GM21717 (cell line): ENCODE measurements at regions not wholly inside any gene's neighbourhood (a gene's known extent, or its start where the extent isn't known, plus 50 kb on each side); places are given as distances from the start of the nearest gene placed in this dataset.

Source experiments
- ATAC-seq: cut with Tn5 transposase; IDR thresholded peaks from one replicate; pipeline ENCODE4 v1.9.1; 2021; ENCODE audit warnings: mild to moderate bottlenecking, moderate library complexity; ENCODE audit not compliant: unreplicated experiment

DNA sequence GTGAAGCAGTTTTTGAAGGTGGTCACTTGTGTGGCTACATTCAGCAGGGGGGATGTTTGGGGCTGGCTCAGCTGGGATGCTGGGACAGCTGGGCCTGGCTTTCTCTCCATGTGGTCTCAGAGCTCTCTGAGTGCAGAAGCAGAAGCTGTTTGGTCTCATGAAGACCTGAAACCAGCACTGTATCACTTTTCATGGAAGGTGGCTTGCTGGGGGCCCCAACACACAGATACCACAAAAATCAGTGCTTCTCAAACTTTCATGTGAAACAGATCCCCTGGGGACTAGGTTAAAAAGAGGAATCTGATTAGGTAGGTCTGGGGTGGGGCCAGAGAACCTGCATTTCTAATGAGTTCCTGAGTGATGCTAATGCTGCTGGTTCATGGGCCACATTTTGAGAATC lies 347.3 kb downstream of the DHX35 start:
- no peak for ATAC-seq

DNA sequence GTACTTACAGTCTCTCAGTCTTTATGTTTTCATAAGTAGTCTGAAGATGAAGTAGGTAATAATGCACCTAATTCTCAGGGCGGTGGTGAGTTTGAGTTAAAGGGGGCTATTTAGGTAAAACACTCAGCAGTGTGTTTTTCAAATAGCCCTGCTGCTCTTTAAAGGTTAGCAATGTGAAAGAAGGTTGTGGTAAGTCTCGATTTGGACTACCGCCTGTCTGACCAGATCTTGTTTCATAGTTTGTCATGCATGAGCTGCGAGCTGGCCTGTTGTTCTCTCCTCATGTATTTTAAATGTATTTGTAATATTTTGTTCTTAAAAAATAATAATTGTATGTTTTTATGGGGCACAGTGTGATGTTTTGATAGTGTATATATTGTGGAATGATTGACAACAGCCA lies 340.2 kb downstream of the DHX35 start:
- ATAC-seq, result no peak

DNA sequence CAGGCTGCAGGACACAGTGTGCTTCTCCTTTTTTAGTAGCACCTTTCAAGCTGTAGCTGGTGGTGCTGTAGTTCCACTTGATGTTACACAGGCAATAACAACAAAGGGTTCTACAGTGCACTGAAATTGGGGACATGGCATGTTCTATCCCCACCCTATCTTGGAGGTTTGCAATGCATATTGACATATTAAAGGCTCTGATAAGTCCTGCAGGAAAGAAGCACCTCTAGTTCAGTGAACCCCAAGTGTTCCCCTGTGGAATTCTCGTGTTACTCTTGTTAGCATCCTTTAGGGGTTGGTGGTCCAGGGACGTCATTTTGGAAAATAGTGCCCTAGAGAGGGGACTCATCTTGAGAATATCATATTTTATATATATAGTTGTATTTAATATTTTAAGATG lies 337.6 kb downstream of the DHX35 start:
- ATAC-seq, result no peak

DNA sequence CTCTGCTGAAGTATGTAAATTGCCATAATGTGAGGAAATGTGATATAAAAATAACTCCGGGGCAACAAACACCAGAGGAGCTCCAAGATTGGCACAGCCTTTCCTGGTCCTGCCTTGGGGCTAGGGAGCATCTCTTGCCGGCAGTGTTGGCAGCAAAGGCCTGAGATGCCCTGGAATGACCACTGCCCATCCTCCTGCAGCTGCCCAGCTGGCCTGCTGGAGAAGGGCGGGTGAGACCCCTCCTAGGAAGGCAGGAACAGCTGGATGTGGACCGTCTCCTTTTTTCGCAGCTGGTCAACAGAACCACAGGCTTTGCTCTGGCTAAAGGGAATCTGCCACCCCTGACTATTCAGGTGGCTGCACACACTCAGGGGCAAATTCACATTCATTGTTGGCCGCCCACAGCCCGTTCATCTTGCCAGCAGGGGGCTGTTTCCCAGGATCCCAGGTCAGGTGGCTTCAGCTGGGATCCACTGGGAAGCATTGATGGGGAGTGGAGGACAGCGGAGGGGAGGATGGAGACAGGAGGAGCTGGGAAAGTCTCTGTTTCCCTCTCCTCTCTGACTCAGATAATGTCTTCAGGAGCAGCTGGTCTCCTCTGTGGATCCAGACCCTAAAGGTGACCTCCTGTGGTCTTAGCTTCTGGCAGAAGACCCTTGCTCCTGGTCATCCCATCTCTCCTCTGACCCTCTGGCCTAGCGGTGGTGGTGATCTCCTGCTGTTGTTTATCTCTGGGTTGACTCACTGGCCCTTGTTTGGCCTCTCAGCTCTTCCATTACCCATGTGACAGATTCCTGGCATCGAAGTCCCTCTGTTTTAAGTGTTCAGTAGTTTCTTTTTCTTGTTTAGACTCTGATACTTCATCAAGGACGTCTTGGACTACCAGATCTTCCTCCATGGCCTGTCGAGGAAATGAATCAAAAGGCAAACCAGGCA lies 336.7 kb downstream of the DHX35 start:
- ATAC-seq, result no peak

DNA sequence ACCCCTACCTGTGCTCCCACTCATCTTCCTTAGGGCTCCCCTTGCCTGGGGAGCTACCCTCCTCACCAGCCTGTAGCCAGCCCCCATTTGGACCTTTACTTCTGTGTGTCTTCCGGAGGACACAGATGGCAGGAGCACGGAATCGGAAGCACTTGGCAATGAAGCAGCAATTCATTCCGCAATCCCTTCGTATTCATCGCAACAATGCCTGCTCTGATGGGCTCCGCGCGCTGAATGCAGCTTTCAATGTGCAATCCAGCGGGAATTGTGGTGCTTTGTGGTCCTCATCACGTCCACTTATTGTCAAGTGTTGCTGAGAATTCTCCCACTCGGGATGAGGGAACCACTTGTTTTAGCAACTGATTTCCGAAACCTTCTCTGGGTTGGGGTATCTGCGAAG lies 336.0 kb downstream of the DHX35 start:
- no peak for ATAC-seq

DNA sequence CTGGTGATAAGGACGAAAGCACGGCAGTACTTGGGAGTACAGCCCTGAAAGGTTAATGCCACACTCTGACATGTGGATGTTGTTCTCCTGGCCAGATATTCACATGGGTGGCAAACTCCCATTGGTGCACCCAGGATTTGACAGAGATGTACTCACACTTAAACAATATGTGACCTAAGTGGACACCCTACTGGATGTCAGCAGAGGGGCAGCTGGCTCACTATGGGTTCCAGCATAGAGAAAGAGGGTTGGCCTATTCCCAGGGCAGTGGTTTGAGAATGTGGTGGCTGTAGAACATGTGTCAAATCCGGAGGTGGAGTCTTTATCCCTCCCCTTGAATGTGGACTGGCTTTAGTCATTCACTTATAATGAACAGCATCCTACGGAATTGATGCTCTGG lies 333.2 kb downstream of the DHX35 start:
- ATAC-seq, result no peak

DNA sequence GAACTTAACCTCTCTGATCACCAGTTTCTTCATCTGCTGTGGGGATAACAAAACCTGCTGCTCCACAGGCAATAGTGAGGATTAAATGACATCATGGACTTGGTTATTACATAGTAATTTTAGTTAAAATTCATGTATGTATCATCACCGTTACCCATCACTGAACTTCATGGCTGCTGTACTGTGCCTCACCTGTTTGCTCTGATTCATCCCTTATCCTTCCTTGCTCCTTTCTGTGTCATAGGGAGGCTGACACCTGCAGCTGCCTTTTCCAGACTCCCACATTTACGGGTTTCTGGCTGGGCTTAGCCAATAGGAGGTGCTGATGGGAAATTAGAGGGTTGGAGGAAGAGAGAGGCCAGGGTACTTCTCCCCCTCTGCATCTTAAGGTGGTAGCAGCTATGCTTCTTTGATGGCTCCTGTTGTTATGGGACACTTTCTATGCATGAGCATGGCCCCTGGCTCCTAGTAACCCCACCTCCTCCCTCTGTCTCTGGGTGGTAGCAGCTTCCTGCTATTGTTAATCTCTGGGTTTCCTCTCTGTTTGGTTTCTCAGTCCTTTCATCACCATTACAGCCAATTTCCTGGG lies 332.1 kb downstream of the DHX35 start:
- ATAC-seq, result no peak

DNA sequence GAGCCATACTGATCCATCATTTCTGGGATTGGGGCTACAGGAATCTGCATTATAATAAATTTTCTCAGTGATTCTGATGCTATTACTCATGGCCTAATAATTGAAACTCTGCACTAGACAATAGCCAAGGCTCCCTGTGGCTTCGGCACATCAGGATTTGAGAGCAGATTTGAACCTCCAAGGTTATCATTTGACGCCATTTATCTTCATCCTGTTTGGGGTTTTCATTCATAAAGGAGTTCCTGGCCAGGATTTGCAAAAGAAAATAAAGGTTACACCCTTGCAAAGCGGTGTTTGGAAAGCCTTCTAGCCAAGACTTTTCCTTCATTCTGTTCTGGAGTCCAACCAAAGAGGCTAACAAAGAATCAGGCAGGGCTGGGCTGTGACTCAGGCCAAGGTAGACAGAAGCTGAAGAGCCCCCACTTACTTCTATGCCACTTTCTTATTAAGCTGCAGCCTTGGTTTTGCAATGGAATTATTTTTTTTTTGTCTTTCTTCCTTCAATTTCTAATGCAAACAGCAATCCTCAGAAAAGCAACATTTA lies 330.1 kb downstream of the DHX35 start:
- no peak for ATAC-seq

DNA sequence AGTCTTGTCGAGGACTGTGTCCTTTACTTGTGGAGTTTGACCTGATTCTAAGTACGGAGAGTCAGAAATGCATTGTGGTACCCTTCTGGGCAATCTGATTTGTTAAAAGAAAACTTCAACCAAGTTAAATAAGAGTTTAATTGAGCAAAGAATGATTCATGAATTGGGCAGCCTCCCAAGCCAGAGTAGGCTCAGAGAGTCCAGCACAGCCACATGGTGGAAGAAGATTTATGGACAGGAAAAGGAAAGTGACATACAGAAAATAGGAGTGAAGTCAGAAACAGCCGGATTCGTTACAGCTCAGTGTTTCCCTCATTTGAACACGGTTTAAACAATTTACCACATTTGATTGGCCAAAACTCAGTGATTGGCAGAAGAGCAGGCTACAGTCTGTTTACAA lies 329.2 kb downstream of the DHX35 start:
- no peak for ATAC-seq

DNA sequence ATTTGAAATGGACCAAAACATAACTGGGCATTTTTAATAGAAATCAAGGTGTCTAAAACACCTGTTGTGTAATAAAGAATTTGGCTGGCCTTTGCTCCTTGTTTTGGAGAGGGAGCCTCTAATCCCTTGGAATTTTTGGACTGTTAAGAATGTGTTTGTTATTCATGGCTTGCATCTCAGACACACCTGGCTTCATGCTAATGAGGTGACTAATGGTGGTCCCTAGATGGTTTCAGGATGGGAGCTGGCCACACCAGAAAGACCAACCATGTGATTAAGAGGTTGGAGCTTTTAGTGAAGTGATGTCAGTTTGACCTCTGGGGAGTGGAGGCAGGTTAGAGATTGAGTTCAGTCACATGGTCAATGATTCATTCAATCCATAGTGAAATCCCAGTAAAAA lies 328.4 kb downstream of the DHX35 start:
- ATAC-seq, result no peak

DNA sequence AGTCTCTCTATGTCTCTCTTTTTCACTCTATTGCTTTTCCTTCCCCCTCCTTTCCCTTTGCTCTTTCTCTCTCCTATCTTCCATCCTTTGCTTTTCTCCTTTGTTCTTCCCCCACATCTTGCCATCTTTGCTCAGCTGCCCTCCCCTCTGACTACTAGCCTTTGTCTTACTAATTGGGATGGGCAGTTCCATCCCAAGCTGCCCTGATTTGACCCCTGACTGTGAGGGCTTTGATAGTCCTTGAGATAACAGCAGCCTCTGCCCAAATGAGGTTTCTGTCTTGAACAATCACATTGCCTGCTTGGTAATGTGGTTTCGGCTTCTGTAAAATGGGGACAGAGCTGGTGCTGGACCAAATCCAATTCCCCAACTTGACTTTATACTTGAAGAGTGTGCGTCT lies 327.7 kb downstream of the DHX35 start:
- no peak for ATAC-seq

DNA sequence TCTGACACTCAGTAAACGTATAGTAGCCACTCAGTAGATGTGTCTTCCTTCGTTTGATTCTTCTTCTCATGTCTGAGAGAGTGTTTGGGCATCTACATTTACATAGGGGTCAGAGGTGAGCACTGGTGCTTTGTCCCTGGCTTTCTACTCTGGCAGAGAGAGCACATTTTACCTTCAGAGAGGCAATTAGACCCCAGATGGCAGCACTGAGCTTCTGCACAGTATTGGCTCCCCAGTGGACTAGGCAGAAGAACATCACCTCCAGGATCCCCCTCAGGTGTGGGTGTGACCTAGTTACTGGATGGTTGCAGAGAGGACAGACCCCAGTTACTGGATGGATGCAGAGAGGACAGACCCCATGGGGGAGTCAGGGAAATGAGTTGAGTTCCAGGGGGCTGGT lies 327.2 kb downstream of the DHX35 start:
- ATAC-seq, result no peak

DNA sequence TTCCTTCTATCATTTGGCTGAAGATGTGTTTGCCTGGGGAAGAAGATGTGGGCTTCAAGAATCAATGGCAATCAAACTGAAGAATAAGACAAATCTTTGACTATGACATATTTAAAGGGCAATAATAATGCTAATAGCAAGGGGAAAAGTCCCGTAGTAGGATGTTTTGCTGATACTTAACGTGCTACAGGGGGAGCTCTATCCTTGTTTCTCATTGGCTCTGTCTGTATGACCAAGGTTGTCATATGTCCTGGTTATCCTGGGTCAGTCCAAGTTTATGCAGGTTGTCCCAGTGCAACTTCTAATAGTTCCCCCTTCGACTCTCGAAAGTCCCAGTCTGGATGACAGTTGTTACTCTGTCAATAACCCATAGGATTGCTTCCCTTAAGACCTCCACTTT lies 321.3 kb downstream of the DHX35 start:
- no peak for ATAC-seq

DNA sequence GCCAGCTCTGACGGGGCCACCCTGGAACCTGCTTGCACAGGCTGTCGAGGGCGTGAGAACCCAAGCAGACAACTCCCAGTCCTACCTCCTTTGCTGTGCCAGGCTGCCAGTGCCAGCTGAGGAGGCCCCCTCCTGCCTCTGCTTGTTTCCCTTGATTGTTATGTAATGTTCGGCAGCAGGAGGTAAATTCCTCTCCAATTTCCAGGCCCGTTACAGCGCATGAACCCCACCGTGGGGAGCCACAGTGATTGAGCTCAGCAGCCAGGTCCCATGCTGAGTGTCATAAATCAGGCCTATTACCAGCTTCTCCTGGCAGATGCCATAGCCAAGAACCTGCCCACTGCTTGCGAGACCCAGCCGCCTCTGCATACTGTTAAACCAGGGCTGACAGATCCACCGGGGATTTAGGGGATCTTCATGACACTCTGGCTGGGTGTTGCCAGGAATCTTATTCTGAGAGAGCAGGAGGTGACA lies 320.5 kb downstream of the DHX35 start:
- no peak for ATAC-seq

DNA sequence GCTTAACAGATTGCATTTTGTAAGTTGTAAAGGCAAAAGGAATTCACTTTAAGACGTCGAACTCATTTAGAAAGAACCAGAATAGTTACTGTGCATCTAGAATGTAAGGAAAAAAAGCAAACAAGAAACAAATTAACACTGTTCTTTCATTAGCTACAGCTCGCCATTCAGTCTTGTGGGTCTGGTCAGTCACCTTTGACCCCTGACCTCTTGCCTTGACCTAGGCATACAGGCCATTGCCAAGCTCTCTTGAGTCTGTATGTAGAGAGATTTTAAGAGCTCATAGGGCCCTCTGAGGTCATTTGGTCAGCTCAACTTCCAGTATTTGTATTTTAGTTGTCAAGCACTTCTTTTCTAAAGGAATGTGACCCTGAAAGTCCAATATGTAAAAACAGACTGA lies 318.7 kb downstream of the DHX35 start:
- no peak for ATAC-seq

DNA sequence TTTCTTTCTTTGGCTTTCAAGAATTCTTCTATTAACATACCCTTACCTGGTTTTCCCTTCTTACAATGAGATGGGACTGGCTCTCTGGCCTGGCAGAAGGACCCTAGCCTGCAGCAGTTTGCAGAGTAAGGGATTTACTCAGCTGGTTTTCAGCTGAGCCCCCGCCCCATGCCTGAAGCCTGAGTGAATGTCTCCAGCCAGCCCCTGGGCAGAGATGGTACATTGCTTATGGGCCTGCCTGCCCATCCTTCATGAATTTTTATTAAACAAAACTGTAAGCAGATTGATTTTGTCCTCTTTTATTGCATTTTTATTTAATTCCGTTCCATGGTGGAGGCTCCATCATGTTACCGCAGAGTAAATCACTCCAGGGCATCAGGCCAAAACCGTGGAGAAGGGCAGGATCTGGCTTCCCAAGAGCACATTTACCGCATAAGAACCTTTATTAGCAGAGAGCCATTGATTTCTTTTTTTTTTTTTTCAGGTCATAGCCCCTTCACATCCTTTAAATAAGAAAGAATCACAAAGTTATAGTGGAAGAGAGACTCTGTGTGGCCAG lies 316.2 kb downstream of the DHX35 start:
- no peak for ATAC-seq

DNA sequence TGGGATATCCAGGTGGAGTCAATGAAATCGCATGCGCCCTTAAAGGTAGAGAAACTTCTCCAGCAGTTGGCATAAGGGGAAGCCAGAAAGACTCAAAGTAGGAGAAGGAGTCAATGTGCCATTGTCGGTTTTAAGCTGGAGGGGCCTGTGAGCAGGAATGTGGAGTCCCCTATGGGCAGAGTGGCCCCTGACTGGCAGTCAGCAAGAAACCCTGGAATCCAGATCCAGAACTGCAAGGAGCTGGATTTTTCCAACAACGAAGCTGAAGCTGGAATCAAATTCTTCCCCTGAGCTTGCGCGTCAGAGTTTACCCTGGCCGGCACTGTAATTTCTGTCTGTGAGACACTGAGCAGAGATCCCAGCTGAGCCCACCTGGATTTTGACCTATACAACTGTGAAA lies 315.0 kb downstream of the DHX35 start:
- no peak for ATAC-seq

DNA sequence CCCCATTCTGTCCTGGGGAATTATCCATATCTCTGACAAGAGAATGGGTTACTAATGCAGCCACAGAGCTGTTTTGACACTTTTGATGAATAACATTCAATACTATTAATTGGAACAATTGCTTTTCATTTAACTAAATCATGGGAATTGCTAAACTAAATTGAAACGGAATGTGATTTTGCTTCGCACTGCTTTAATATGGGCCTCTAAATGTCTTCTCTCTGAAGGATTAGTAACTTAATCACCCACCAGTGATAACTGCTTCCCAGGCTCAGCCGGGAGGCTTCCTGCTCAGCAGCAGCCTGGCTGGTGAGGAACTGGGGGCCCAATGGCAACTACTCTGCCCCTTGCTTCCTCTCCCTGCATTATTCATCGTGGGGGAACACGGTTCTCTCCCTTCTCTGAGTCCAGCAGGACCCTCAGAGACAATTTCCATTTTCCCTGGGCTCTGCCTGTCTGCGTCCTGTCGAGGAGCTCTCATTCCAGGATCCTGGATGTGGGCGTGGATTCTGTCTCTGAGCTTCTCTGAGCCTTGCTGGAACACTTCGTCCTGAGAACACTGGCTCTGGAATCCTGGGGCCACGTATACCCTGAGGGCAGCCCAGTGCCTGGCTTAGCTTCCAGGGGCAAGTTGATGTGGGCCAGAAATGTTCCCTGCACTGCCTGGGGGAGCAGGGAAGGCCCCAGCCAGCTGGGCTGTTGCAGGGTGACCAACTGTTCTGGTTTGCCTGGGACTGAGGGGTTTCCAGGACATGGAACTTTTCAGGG lies 308.9 kb downstream of the DHX35 start:
- ATAC-seq, result no peak

DNA sequence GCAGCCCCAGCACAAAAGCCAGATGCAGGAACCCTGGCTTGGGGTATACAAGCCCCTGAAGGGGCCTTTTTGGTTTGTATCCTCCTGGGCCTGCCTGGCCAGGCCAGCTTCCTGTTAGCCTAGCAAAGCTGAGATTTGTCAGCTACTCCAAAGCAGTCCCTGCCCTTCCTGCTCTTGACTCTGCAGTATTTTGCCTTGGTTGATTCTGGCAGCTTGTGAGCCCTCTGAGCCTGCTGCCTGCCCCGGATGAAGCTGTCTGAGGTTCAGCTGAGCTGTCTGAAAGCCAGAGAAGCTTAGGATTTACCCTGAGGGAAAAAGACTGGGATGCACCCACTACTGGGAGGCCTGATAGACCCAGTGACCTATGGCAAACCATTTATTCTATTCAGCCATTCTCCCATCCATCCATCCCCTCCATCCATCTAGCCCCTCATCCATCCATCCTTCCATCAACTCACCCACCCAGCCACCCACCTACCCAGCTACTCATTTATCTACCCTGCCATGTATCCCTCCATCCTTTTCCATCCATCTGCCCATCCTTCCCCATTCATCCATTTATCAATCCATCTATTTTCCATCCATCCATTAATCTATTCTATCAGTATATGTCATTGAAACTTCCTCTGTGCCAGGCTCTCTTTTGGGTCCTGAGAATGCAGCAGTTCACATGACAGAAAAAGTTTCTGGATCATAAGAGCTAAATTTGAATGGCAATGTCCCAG lies 307.5 kb downstream of the DHX35 start:
- no peak for ATAC-seq

DNA sequence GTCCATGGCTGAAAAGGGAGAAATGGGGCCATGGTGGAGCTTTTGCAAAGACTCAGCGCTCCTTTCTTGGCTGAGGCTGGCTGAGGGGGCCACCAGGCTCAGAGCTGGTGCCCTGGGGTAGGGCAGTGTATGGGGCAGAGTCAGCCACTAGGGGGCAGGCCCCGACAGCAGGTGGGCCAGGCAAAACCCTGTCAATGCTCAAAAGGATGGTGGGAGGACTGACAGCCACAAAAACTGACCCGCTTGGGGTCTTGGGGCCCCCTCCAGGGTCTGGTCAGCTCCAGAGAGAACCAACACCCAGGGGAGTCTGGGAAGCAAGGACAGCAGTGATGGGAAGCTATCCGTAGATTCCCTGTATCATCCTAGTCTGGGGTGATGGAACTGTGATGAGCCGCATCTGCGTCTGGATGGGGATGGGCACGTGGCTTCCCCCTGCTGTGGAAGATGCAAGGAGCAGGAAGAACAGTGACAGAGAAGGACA lies 306.9 kb downstream of the DHX35 start:
- ATAC-seq, result peak; percentile 61
